SJCRH30 (cell line): ENCODE measurements at regions not wholly inside any gene's neighbourhood (a gene's known extent, or its start where the extent isn't known, plus 50 kb on each side); places are given as distances from the start of the nearest gene placed in this dataset.

Experiments
- DNase-seq, 2 experiments: peaks; one replicate each; pipeline ENCODE4 v3.0.0-alpha.2; 2015 to 2020
- H3K27ac ChIP-seq: fragments of 250-450 bp; sonication (Bioruptor Pico); 2 replicates; pipeline ENCODE4 v1.5.1; 2020; ENCODE audit warnings: mild to moderate bottlenecking, moderate library complexity
- H3K27me3 ChIP-seq: fragments of 250-450 bp; sonication (Bioruptor Pico); 2 replicates; pipeline ENCODE4 v1.5.1; 2020; ENCODE audit warnings: mild to moderate bottlenecking, moderate library complexity
- H3K36me3 ChIP-seq: fragments of 250-450 bp; sonication (Bioruptor Pico); 2 replicates; pipeline ENCODE4 v1.5.1; 2020; ENCODE audit warnings: mild to moderate bottlenecking, moderate library complexity
- H3K4me1 ChIP-seq: fragments of 250-450 bp; sonication (Bioruptor Pico); 2 replicates; pipeline ENCODE4 v1.5.1; 2020; ENCODE audit warnings: mild to moderate bottlenecking, moderate library complexity
- H3K4me3 ChIP-seq: fragments of 250-450 bp; sonication (Bioruptor Pico); 2 replicates; pipeline ENCODE4 v1.5.1; 2020; ENCODE audit warnings: mild to moderate bottlenecking, moderate library complexity
- H3K9me3 ChIP-seq: fragments of 250-450 bp; sonication (Bioruptor Pico); replicated peaks from 2 replicates; pipeline ENCODE4 v1.5.1; 2020; ENCODE audit warnings: mild to moderate bottlenecking, moderate library complexity

DNA sequence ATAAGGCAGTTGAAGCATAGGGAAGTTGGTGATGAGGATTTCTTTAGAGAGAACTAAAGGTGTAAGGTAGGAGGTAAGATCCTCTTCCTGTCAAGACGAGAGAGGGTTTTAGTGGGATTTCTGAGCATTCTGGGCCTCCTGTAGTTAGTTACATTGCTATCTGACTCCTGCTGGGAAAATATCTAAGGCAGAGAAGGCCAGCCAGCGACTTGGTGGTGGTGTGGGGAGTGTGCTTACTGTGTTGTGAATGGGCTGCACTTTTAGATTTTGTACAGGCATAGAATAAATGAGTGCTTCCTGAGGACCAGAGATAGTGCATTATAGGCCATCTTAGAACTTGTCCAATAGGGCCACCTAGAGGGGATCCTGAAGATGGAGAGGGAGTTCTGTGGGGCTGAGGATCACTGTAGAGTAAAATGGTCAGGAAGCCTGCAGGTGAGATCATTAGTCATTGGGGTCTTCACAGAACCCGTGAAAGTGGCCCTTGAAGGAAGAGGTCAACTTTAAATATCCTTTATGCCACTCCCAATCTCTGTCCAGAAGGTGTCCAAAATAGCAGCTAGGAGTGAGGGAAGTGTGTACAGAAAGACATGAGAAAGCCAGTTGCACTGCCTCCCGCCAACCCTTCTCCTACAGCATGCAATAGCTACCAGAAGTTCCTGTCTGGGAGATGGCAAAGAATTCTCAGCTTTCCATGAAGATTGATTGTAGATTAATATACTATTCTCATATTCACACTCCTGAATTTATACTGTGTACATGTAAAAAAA lies 266.6 kb downstream of the POLR1F start:
- Histone ChIP-seq H3K9me3 (no peaks in the 10 kb centered on the region), H3K27me3 (no peaks in the 10 kb centered on the region), H3K4me3 (no peak overlapping the region), H3K36me3 (no peaks in the 10 kb centered on the region), H3K4me1 (no peaks in the 10 kb centered on the region), H3K27ac (no peak overlapping the region)
- peak; percentile 28 to 64 for DNase-seq

DNA sequence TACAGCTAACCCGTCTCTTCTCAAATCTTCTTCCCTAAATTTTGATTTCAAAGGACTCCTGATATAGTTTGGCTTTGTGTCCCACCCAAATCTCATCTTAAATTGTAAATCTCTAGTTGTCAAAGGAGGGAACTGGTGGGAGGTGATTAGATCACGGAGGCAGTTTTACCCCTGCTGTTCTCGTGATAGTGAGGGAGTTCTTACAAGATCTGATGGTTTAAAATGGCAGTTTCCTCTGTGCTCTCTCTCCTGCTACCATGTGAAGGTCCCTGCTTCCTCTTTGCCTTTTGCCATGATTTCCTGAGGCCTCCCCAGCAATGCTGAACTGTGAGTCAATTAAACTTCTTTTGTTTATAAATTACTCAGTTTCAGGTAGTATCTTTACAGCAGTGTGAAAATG lies 269.3 kb downstream of the POLR1F start:
- Histone ChIP-seq H3K4me1 (no peaks in the 10 kb centered on the region), H3K4me3 (no peak overlapping the region), H3K27ac (no peak overlapping the region), H3K36me3 (no peaks in the 10 kb centered on the region), H3K9me3 (no peaks in the 10 kb centered on the region), H3K27me3 (no peaks in the 10 kb centered on the region)
- DNase-seq = no peak

DNA sequence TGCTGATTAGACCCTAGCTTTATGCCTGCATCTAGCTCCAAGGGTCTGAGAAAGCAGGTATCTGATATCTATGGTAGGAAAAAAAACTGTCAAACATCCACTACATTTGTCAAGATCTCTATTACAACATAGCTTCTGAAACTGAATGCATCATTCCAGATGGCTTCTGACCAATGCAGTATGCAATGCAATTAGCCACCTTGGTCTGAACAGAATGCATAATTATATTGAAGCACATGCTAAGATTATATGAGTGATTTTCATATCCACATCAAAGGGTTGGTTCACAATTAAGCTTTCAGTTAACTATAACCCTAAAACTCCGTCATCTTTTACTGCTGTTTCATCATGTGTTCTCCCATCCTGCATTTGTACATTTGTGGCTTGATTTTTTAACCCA lies 271.4 kb downstream of the POLR1F start:
- Histone ChIP-seq H3K27me3 (no peaks in the 10 kb centered on the region), H3K27ac (no peak overlapping the region), H3K36me3 (no peaks in the 10 kb centered on the region), H3K9me3 (no peaks in the 10 kb centered on the region), H3K4me1 (no peaks in the 10 kb centered on the region), H3K4me3 (no peak overlapping the region)
- no peak for DNase-seq

DNA sequence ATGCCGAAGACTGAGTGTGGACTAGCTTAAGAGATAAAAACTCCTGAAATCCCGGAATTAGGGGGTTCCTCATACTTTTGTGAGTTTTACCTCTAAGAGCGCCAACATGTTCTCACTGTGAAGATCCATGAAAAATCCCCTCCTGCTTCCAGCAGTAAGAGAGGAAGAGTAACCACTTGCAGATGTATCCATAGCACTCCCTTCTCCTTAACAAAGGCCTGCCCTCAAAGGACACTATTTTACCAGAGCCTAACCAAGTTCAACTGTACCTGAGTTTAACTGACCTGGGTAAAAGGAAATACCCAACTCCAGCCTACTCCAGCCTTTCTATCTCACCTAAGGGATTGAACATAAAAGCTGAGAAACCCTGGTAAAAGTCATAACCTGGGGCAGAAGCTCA lies 280.9 kb downstream of the POLR1F start:
- Histone ChIP-seq H3K27ac (no peak overlapping the region), H3K4me3 (no peak overlapping the region), H3K9me3 (no peaks in the 10 kb centered on the region), H3K36me3 (no peaks in the 10 kb centered on the region), H3K4me1 (no peaks in the 10 kb centered on the region), H3K27me3 (no peaks in the 10 kb centered on the region; the same call in 1 of the 2 replicates)
- no peak for DNase-seq

DNA sequence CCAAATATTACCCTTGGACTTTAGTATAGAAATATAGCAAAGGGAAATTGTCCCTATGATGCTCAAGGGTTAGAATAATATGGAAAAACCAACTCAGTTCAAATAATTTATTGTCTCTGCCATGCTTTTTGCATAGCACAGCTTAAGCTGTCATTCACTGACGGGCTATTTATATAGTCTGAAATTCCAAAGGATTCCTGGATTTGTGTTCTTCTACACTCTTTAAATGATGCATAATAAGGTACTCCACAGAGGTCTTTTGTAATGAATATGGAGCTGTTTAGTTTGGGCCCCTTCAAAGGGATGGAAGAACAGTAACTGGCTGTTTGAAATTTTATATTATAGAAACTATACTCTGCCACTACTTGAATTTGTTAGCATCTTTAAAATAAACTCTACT lies 276.6 kb upstream of the FERD3L start:
- Histone ChIP-seq H3K4me3 (no peak overlapping the region), H3K9me3 (no peaks in the 10 kb centered on the region), H3K27ac (no peak overlapping the region), H3K4me1 (no peaks in the 10 kb centered on the region), H3K36me3 (no peaks in the 10 kb centered on the region), H3K27me3 (no peaks in the 10 kb centered on the region)
- no peak for DNase-seq

DNA sequence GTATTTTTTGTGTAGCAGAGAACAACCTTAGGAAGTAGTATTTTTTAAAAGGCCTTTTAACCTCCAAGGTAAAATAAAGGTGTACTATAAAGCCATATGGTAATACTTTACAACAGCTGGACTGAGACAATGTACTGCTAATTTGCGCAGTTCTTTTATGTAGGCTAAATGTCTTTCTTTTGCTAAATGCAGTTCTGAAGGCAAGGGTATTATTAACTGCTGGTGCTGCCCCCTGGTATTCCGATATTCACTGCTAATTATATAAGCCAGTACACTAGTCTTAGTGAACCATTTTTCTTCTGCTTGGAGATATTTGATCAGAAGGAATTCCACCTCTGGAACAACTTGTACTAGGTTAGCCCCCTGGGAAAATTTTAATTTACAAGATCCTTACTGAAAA lies 272.0 kb upstream of the FERD3L start:
- no peak for DNase-seq

DNA sequence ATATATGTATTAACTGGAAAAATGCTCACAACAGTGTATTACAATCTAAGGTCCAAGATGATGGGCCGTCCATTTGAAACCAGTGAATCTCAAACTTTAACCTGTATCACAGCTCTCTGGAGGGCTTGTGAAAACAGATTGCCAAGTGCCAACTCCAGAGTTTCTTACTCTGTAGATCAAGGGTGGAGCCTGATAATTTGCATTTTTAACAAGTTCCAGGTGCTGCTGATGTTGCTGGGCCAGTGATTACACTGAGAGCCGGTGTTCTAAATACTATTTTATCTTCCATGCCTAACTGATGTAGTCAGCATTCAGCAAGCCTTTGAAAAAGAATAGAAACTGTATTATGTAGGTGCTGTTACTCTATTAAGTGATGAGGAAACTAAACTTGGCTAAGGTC lies 269.9 kb upstream of the FERD3L start:
- DNase-seq = no peak
- no peaks in the 10 kb centered on the region; the same call in 1 of the 2 replicates for H3K36me3 ChIP-seq
- H3K27me3 ChIP-seq = no peaks in the 10 kb centered on the region
- H3K27ac ChIP-seq = no peak overlapping the region
- no peak overlapping the region for H3K4me3 ChIP-seq
- H3K4me1 ChIP-seq = peaks cover 8% of the 10 kb centered on the region; the same call in 1 of the 2 replicates
- H3K9me3 ChIP-seq = no peaks in the 10 kb centered on the region

More for the DNA sequence above, 272.0 kb upstream of the FERD3L start:
- H3K27me3 ChIP-seq = no peaks in the 10 kb centered on the region
- H3K36me3 ChIP-seq = no peaks in the 10 kb centered on the region; the same call in 1 of the 2 replicates
- H3K27ac ChIP-seq = no peak overlapping the region
- peaks cover 8% of the 10 kb centered on the region; the same call in 1 of the 2 replicates for H3K4me1 ChIP-seq
- no peaks in the 10 kb centered on the region for H3K9me3 ChIP-seq
- no peak overlapping the region for H3K4me3 ChIP-seq

DNA sequence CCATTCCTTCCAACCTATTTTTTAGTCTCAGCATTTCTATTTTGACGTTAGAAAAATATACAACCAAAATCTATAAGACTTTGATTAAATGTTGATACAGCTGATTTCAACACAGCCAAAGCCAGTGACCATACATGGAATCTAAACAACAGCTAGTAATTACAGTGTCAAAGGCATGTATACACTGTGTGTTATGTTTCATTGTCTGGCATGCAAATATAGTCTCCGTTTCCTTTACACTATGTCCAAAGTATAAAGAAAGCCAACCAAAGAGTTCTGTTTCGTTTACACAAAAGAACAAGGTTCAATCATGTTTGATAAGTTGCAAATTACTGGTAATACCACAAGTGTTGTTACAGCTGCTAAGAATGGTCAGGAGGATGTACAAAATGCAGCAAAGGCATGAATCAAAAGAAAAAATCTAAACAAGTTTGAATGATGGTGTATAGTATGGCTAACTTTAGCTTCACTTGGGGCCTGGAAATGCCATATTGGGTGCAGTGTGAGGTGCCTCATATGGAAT lies 268.3 kb upstream of the FERD3L start:
- Histone ChIP-seq H3K27ac (no peak overlapping the region), H3K4me1 (peaks cover 8% of the 10 kb centered on the region; the same call in 1 of the 2 replicates)

DNA sequence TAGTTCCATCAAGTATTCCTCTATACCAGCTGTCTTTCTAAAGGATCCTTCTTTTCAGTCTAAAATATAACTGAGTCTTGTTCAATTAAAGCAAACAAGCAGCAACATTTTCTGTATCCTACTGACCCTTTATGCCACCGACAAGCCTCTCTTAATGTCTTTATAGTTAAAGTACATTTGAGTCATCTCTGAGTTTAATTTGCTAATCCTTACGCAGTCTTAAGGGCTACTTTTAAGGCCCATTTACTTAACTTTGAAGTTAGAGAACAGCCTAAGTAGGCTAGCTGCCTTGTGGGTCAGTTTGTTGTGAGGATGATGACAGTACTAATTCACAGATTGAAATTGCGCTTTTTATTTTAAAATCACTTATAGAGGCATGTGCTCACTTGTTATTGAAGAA lies 265.5 kb upstream of the FERD3L start:
- Histone ChIP-seq H3K27me3 (no peaks in the 10 kb centered on the region), H3K4me1 (peaks cover 10% of the 10 kb centered on the region; the same call in 1 of the 2 replicates), H3K9me3 (no peaks in the 10 kb centered on the region), H3K4me3 (no peak overlapping the region), H3K27ac (no peak overlapping the region), H3K36me3 (no peaks in the 10 kb centered on the region; the same call in 1 of the 2 replicates)
- DNase-seq = no peak

More for the DNA sequence above, 268.3 kb upstream of the FERD3L start:
- Histone ChIP-seq H3K4me3 (no peak overlapping the region), H3K27me3 (no peaks in the 10 kb centered on the region), H3K9me3 (no peaks in the 10 kb centered on the region), H3K36me3 (no peaks in the 10 kb centered on the region; the same call in 1 of the 2 replicates)
- DNase-seq = peak in 1 of 2 experiments; percentile 38

DNA sequence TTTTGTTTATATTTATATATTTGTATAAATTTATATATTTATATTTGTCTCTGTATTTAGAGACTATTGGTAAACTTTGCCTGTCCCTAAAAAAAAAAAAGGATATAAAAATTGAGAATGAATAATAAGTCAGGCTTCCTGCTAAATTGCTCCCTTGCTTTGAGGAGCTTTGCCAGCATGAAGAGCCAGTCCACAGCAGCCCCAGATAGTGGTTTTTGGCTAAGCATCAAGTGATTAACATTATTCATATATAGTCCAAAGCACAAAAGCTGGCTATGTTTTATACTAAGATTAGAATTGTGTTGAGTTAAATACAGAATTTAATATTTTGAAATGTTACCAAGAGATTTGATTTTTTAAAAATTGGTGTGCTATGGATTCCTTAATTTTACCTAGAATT lies 264.9 kb upstream of the FERD3L start:
- H3K9me3 ChIP-seq = no peaks in the 10 kb centered on the region
- DNase-seq = no peak

DNA sequence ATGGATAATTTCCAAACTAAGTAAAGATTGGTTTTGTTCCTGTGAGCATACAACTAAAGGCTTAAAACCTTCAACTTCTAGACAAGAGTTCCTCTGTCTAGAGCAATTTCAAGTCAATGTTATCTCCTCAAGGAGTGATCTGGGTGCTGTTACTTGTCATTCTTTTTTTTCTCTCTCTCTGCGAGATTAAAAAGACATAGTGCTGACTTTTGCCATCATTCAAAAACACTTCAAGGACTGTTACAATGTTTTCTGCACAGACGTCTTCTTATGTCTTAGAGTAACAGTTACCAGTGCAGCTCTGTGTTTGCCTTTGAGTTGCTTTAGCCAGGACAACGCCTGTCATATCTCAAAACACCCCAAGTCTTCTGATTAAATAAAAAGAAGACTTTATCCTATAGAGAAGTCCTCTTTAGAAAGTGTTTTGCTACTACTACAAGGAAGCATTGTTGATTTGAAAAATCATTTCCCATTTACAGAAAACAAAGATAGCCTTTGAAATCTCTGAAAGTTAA lies 263.5 kb upstream of the FERD3L start:
- Histone ChIP-seq H3K36me3 (no peaks in the 10 kb centered on the region; the same call in 1 of the 2 replicates), H3K4me1 (peaks cover 20% of the 10 kb centered on the region), H3K27me3 (no peaks in the 10 kb centered on the region), H3K9me3 (no peaks in the 10 kb centered on the region), H3K4me3 (no peak overlapping the region), H3K27ac (no peak overlapping the region)
- DNase-seq = no peak

More for the DNA sequence above, 264.9 kb upstream of the FERD3L start:
- no peaks in the 10 kb centered on the region for H3K27me3 ChIP-seq
- no peaks in the 10 kb centered on the region; the same call in 1 of the 2 replicates for H3K36me3 ChIP-seq
- no peak overlapping the region for H3K27ac ChIP-seq
- peaks cover 16% of the 10 kb centered on the region for H3K4me1 ChIP-seq
- no peak overlapping the region for H3K4me3 ChIP-seq

DNA sequence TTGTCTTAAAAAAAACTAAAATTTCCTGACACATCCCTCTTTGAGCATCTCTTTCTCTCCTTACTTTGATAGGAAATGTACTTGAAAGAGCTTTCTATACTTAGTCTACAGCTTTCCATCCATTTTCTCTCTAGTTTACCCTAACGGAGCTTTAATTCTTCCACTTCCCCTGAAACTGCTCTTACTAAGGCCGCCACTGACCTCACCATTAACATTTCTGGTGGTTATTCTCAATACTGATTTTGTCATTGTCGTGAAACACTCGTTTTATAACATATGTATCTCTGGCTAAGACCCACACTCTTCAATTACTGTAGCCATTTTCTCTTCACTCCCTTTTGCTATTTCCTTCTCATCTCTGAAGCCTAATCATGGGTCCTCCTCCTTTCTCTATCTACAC lies 262.0 kb upstream of the FERD3L start:
- Histone ChIP-seq H3K9me3 (no peaks in the 10 kb centered on the region; the same call in 1 of the 2 replicates), H3K4me1 (peaks cover 14% of the 10 kb centered on the region)
- DNase-seq = no peak

DNA sequence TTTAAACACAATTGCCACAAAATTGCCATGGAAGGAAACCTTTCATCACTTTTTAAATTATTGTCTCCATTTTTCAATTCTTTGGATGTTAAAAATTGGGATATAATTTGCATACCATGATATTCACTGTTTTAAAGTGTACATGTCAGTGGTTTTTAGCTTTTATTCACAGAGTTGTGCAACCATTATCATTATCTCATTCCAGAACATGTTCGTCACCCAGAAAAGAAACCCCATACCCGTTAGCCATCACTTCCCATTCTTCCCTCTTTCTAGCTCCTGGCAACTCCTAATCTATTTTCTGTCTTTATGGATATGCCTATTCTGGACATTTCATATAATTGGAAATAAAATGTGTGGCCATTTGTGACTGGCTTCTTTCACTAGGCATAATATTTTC lies 260.3 kb upstream of the FERD3L start:
- H3K4me3 ChIP-seq = no peak overlapping the region

More for the DNA sequence above, 262.0 kb upstream of the FERD3L start:
- H3K4me3 ChIP-seq = no peak overlapping the region
- no peaks in the 10 kb centered on the region for H3K27me3 ChIP-seq
- no peak overlapping the region for H3K27ac ChIP-seq
- no peaks in the 10 kb centered on the region; the same call in 1 of the 2 replicates for H3K36me3 ChIP-seq

DNA sequence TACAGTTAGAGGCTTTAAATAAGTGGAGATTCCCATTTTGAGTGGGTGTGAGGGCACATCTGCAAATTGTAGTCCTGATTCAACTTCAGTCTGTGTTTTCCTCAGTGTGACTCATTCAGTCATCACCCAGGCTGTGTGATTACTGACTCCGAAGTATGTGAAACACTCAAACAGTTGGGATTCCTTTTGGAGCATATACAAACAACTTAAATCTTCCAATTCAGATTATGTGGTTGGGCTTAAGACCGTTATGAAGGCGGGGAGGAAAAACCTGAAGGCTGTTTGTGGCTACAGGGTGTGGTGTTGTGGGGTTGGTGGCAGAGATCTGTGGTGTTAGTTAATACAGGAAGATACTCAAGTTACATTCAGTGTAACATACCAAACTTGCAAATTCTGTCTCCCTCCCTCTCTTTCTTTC lies 259.7 kb upstream of the FERD3L start:
- Histone ChIP-seq H3K4me1 (peaks cover 14% of the 10 kb centered on the region), H3K4me3 (no peak overlapping the region), H3K9me3 (no peaks in the 10 kb centered on the region; the same call in 1 of the 2 replicates), H3K36me3 (no peaks in the 10 kb centered on the region), H3K27ac (no peak overlapping the region), H3K27me3 (no peaks in the 10 kb centered on the region)
- peak; percentile 66 to 76 for DNase-seq

More for the DNA sequence above, 260.3 kb upstream of the FERD3L start:
- Histone ChIP-seq H3K27me3 (no peaks in the 10 kb centered on the region), H3K9me3 (no peaks in the 10 kb centered on the region; the same call in 1 of the 2 replicates), H3K36me3 (no peaks in the 10 kb centered on the region), H3K27ac (no peak overlapping the region), H3K4me1 (peaks cover 14% of the 10 kb centered on the region)
- DNase-seq = peak in 1 of 2 experiments; percentile 5

DNA sequence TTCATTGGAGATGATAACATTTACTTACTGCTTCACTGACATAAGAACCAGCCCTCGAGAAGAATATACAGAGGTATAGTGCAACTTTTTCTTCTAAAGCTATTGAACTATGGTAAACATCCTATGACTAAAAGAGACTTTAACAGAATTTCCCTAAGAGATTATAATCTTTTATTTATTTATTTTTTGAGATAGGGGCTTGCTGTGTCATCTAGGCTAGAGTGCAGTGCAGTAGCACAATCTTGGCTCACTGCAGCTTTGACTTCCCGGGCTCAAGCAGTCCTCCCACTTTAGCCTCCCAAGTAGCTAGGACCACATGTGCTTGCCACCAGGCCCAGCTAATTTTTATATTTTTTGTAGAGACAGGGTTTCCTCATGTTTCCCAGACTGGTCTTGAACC lies 258.5 kb upstream of the FERD3L start:
- H3K36me3 ChIP-seq = no peaks in the 10 kb centered on the region
- DNase-seq = no peak
- H3K9me3 ChIP-seq = no peaks in the 10 kb centered on the region; the same call in 1 of the 2 replicates
- H3K4me1 ChIP-seq = peaks cover 14% of the 10 kb centered on the region
- H3K27me3 ChIP-seq = no peaks in the 10 kb centered on the region
- no peak overlapping the region for H3K4me3 ChIP-seq
- H3K27ac ChIP-seq = no peak overlapping the region
